ENCODE measurements at regions not wholly inside any gene's neighbourhood (a gene's known extent, or its start where the extent isn't known, plus 50 kb on each side); places are given as distances from the start of the nearest gene placed in this dataset.

DNA sequence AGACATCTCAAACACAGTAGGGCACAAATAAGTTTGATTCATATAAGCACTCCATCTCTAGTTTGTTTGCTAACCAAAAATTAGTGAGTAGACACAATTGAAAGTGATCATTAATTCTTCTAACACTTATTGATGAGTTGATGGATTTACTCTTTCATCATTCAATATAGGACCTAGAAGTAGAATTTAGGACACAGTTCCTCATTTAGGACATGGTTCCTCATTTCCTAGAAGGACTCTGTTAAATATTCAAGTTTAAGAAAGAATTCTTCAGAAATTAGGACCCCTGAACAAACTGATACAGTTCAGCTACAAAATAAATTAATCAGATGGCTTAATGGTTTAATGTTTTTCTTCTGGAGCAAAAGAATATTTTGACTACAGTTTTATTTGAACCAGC lies 143.5 kb upstream of the PRR16 start:
- H3K27me3 ChIP-seq (ENCODE audit: insufficient read depth) = no peaks in the 10 kb centered on the region
- DNase-seq = no peak

DNA sequence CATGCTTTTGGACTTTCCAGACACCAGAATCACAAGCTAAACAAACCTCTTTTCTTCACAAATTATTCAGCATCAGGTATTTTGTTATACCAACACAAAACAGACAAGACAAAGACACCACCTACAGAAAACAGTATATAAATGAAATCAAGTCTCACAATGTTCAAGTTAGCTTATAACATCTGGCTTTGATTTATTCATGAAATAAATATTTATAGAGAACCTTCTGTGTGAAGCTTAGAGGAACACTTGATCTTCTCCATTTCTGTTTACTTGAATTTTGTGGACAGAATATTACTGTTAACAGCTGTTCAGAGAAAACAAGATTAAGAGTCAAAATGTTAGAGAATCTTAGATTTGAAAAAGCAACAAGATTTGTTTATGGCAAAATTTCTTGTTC lies 137.4 kb upstream of the PRR16 start:
- CTCF ChIA-PET = interaction anchor here (1.4 kb wide), 1 partner anchor 20 kb away, joined by 3 read pairs; no protein-coding TSS in a partner anchor
- POLR2A ChIA-PET = no interaction called here

More for the DNA sequence above, 143.5 kb upstream of the PRR16 start:
- H3K9me2 ChIP-seq = no peaks in the 10 kb centered on the region
- H3K27ac ChIP-seq (ENCODE audit: low read depth in 2 of 2, low read length in 1 of 2) = no peak overlapping the region
- ChIA-PET POLR2A (no interaction called here), CTCF (no interaction called here)
- TF ChIP-seq GATA2 (CRISPR knock-in tag; IDR thresholded peaks at IDR 0.05) = no peak
- no peak for TF ChIP-seq CHD2 (IDR thresholded peaks at IDR 0.05; ENCODE audit: low read length, partially characterized antibody)
- no peak for TF ChIP-seq POLR2AphosphoS5 (IDR thresholded peaks at IDR 0.05; ENCODE audit: low read depth, low read length)
- TF ChIP-seq, protein P1, sequence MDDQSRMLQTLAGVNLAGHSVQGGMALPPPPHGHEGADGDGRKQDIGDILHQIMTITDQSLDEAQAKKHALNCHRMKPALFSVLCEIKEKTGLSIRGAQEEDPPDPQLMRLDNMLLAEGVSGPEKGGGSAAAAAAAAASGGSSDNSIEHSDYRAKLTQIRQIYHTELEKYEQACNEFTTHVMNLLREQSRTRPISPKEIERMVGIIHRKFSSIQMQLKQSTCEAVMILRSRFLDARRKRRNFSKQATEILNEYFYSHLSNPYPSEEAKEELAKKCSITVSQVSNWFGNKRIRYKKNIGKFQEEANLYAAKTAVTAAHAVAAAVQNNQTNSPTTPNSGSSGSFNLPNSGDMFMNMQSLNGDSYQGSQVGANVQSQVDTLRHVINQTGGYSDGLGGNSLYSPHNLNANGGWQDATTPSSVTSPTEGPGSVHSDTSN (IDR thresholded peaks at IDR 0.05) = no peak
- no peak for TF ChIP-seq YY1 (IDR thresholded peaks at IDR 0.05; ENCODE audit: low read depth)
- TF ChIP-seq EZH2phosphoT487 (IDR thresholded peaks at IDR 0.05; ENCODE audit: borderline replicate concordance, low read depth) = no peak
- no peak for TF ChIP-seq TAF1 (IDR thresholded peaks at IDR 0.05; ENCODE audit: borderline replicate concordance, low read depth, low read length)
- TF ChIP-seq GABPA (IDR thresholded peaks at IDR 0.05; ENCODE audit: low read depth) = no peak
- TF ChIP-seq MEF2A (IDR thresholded peaks at IDR 0.05; ENCODE audit: borderline replicate concordance, low read depth) = no peak
- TF ChIP-seq RCOR1 (IDR thresholded peaks at IDR 0.05; ENCODE audit: low read length) = no peak
- no peak for TF ChIP-seq FOXM1 (IDR thresholded peaks at IDR 0.05; ENCODE audit: low read depth)
- TF ChIP-seq FOXJ3 (CRISPR knock-in tag; IDR thresholded peaks at IDR 0.05) = no peak
- H4K20me1 ChIP-seq (ENCODE audit: insufficient read depth) = no peaks in the 10 kb centered on the region
- H3K4me1 ChIP-seq (ENCODE audit: control insufficient read depth in 1 of 2, insufficient read depth in 2 of 2, low read depth in 1 of 2, low read length in 1 of 2) = no peaks in the 10 kb centered on the region
- H2AFZ ChIP-seq (ENCODE audit: low read depth) = no peak overlapping the region
- no peak overlapping the region for H3K9ac ChIP-seq
- no peak overlapping the region for H3K4me2 ChIP-seq
- no peaks in the 10 kb centered on the region for H3K79me2 ChIP-seq (ENCODE audit: insufficient read depth)
- no peaks in the 10 kb centered on the region for H3F3A ChIP-seq (replicated peaks; ENCODE audit: insufficient read depth)
- H3K4me3 ChIP-seq (ENCODE audit: low read depth in 2 of 2, low read length in 1 of 2) = no peak overlapping the region
- no peaks in the 10 kb centered on the region for H3K36me3 ChIP-seq (replicated peaks in 1 of 2; ENCODE audit: control insufficient read depth in 1 of 2, insufficient read depth in 2 of 2, low read length in 1 of 2)
- no peaks in the 10 kb centered on the region for H3K9me3 ChIP-seq

More for the DNA sequence above, 137.4 kb upstream of the PRR16 start:
- Histone ChIP-seq H3K4me2 (no peak overlapping the region), H3F3A (replicated peaks; ENCODE audit: insufficient read depth) (no peaks in the 10 kb centered on the region), H3K27me3 (ENCODE audit: insufficient read depth) (no peaks in the 10 kb centered on the region), H3K36me3 (replicated peaks in 1 of 2; ENCODE audit: control insufficient read depth in 1 of 2, insufficient read depth in 2 of 2, low read length in 1 of 2) (peaks cover 0 to 6% of the 10 kb centered on the region in 2 experiments), H3K79me2 (ENCODE audit: insufficient read depth) (no peaks in the 10 kb centered on the region), H3K27ac (ENCODE audit: low read depth in 2 of 2, low read length in 1 of 2) (no peak overlapping the region; a peak in 1 of 4 replicates), H3K4me3 (ENCODE audit: low read depth in 2 of 2, low read length in 1 of 2) (no peak overlapping the region), H3K9me3 (0 out of 2 replicates have a peak, but pooled peaks cover 4% of the 10 kb centered on the region), H3K9me2 (no peaks in the 10 kb centered on the region), H4K20me1 (ENCODE audit: insufficient read depth) (no peaks in the 10 kb centered on the region), H2AFZ (ENCODE audit: low read depth) (no peak overlapping the region), H3K4me1 (ENCODE audit: control insufficient read depth in 1 of 2, insufficient read depth in 2 of 2, low read depth in 1 of 2, low read length in 1 of 2) (peaks cover 0 to 3% of the 10 kb centered on the region in 2 experiments; a peak in 1 of 4 replicates), H3K9ac (no peak overlapping the region)
- TF ChIP-seq RCOR1 (IDR thresholded peaks at IDR 0.05; ENCODE audit: low read length) (no peak), MXI1 (IDR thresholded peaks at IDR 0.05; ENCODE audit: low read depth, low read length) (no peak), SMC3 (IDR thresholded peaks at IDR 0.05; ENCODE audit: low read depth, low read length) (no peak), GABPA (IDR thresholded peaks at IDR 0.05; ENCODE audit: low read depth) (no peak), TAF1 (IDR thresholded peaks at IDR 0.05; ENCODE audit: borderline replicate concordance, low read depth, low read length) (no peak), ELF1 (IDR thresholded peaks at IDR 0.05) (no peak), FOXM1 (IDR thresholded peaks at IDR 0.05; ENCODE audit: low read depth) (no peak), GATA2 (CRISPR knock-in tag; IDR thresholded peaks at IDR 0.05) (no peak), TCF12 (IDR thresholded peaks at IDR 0.05) (no peak)
- TF ChIP-seq, protein P2, sequence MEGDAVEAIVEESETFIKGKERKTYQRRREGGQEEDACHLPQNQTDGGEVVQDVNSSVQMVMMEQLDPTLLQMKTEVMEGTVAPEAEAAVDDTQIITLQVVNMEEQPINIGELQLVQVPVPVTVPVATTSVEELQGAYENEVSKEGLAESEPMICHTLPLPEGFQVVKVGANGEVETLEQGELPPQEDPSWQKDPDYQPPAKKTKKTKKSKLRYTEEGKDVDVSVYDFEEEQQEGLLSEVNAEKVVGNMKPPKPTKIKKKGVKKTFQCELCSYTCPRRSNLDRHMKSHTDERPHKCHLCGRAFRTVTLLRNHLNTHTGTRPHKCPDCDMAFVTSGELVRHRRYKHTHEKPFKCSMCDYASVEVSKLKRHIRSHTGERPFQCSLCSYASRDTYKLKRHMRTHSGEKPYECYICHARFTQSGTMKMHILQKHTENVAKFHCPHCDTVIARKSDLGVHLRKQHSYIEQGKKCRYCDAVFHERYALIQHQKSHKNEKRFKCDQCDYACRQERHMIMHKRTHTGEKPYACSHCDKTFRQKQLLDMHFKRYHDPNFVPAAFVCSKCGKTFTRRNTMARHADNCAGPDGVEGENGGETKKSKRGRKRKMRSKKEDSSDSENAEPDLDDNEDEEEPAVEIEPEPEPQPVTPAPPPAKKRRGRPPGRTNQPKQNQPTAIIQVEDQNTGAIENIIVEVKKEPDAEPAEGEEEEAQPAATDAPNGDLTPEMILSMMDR (IDR thresholded peaks at IDR 0.05) = no peak
- TF ChIP-seq, protein P3, sequence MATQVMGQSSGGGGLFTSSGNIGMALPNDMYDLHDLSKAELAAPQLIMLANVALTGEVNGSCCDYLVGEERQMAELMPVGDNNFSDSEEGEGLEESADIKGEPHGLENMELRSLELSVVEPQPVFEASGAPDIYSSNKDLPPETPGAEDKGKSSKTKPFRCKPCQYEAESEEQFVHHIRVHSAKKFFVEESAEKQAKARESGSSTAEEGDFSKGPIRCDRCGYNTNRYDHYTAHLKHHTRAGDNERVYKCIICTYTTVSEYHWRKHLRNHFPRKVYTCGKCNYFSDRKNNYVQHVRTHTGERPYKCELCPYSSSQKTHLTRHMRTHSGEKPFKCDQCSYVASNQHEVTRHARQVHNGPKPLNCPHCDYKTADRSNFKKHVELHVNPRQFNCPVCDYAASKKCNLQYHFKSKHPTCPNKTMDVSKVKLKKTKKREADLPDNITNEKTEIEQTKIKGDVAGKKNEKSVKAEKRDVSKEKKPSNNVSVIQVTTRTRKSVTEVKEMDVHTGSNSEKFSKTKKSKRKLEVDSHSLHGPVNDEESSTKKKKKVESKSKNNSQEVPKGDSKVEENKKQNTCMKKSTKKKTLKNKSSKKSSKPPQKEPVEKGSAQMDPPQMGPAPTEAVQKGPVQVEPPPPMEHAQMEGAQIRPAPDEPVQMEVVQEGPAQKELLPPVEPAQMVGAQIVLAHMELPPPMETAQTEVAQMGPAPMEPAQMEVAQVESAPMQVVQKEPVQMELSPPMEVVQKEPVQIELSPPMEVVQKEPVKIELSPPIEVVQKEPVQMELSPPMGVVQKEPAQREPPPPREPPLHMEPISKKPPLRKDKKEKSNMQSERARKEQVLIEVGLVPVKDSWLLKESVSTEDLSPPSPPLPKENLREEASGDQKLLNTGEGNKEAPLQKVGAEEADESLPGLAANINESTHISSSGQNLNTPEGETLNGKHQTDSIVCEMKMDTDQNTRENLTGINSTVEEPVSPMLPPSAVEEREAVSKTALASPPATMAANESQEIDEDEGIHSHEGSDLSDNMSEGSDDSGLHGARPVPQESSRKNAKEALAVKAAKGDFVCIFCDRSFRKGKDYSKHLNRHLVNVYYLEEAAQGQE (IDR thresholded peaks at IDR 0.05; ENCODE audit: low read depth, low read length) = no peak
- no peak for DNase-seq
